Hematopoietic multipotent progenitor cell treated with erythropoietin and hydrocortisone succinate and interleukin-3 and kit ligand, for 17 days (in vitro differentiated cells): ENCODE measurements at regions not wholly inside any gene's neighbourhood (a gene's known extent, or its start where the extent isn't known, plus 50 kb on each side); places are given as distances from the start of the nearest gene placed in this dataset.

Source experiments
- DNase-seq: peaks from one replicate; pipeline ENCODE4 v3.0.0-alpha.2; 2015; ENCODE audit warnings: low spot score

DNA sequence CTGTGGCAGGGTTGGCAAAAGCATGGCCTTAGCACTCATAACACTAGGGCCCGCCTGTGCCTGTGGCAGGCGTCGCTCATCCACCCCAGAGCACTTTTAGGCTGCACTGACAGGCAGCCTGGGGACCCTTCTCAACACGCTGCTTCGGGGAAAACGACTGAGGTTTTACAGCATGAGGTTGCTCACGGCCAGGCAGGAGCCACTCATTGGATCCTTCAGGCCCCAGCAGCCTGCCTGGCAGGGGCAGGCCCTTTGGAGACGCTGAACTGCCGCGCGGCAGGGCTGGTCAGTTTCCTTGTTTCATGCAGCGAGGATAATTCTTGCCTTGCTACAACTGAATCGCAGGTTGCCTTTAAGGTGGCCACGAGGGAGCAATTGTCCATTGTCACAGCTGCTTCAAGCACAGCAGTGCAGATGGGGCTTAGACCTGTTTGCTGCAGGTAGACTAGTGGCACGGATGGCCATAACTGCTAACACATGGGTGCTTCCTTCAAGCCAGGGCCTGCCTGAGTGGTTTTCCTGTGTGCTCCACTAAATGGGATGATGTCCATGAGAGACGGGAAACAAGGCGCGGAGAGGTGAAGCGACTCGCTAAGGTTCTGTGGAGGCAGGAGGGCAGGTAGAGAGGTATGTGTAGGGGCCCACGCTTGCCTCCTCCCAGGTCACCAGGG is 49.9 kb upstream of the HS6ST1 start:
- DNase-seq: no peak

DNA sequence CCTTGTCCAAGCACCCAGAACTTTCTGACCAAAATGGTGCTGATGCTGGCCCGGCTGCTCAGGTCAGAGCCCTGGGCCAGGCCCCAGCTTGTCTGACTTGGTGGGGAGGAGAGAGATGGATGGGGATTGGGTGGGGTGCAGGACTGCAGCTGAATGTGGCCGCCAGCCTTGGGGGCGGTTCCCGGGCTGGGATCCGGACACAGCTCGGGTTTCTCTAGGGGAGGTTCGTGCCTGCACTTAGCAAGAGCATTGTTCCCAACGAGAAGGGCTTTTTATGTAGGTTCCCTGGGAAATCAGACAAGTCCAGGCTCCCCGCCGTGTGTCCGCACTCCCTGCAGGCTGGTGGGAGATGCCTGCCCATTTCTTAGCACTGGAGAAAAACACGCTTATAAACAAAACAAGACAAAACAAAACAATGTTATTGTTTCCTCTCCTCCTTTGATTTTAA is 50.5 kb upstream of the HS6ST1 start:
- no peak for DNase-seq

DNA sequence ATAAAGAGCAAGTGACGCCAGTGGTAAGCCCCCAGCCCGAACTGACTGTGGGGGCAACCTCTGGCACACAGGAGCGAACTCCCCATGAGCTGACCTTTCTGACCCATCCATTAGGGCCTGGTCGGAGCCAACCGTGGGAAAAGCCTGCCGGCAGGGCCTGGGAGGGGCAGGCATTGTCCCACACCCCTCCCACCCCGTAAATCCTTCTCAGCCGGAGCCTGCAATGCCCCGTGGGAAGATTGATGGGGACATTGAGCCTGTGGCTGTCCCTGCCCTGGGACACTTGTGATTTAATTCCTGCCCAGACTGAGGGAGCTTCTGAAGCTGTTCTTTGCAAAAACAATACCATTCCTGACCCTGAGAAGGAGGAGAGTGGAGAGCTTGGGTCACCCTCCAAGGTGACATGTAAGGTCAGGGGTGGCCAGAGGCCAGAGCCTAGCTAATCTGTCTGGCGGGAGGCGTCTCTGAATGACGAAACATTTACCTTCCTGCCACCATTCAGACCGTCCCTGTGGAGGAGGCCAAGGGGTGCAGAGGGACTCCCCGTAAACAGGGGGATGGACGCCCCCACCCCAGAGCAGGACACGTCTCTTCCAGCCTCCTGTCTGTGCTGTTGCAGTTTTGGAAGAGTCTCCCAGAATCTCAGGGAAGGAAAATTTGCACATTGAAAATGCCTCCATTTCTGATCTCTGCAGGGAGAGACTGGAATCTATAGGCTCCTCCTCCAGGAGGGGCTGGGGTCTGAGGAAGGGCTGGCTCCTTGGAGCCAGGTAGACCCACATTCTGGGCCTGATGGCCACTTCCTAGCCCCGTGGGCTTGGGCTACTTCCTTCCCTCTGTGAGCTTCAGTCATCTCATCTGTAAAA is 51.2 kb upstream of the HS6ST1 start:
- no peak for DNase-seq

DNA sequence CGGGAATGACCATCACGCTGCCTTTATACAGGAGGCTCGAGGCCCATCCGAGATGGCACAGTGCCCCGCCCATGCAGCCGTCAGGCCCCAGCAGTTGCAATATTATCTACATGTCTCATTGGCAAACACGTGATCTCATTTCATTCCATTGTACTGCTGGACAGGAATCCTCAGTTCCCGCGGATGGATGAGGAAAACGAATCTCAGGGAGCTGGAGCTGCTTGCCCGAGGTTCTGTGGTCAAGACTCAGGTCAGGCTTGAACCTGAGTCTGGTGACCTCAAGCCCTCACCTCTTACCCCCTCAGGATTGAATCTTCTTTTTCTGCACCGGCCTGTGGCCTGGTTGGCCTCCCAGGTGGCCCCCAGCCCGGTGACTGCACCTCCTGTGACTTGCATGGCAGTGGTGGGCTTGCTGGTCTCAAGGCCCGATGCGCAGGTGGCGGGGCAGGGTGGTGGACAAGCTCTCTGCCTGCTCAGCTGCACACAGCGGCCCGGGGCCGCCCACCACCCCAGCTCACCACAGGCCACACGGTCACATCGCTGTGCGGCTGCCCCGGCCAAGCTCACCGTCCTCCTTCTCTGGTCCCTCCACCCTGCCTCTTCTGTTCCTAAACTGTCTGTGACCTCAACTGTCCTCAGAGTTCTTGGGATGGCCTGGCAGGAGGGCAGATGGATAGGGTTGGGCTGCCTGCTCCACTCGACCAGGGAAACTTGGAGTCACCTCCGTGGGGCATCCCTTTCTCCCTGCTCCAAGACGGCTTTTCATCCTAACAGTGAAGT is 52.0 kb upstream of the HS6ST1 start:
- no peak for DNase-seq

DNA sequence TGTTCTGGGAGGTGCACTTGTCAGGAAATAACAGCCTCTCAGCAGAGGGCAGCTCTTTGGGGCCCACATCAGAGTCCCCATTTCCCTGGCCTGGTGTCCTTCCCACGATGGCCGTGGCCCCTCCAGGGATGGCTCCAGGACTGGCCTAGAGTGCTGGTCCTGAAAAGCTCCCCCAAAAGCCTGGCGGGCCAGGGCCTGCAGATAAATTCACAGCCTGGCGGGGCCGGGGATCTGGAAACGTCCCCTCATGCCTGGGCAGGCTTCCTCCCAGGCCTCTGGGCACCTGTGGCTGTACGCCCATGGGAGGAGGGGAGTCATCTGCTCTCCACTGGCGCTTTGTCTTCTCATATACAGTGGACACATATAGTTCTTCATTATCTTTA is 52.6 kb upstream of the HS6ST1 start:
- DNase-seq: no peak

DNA sequence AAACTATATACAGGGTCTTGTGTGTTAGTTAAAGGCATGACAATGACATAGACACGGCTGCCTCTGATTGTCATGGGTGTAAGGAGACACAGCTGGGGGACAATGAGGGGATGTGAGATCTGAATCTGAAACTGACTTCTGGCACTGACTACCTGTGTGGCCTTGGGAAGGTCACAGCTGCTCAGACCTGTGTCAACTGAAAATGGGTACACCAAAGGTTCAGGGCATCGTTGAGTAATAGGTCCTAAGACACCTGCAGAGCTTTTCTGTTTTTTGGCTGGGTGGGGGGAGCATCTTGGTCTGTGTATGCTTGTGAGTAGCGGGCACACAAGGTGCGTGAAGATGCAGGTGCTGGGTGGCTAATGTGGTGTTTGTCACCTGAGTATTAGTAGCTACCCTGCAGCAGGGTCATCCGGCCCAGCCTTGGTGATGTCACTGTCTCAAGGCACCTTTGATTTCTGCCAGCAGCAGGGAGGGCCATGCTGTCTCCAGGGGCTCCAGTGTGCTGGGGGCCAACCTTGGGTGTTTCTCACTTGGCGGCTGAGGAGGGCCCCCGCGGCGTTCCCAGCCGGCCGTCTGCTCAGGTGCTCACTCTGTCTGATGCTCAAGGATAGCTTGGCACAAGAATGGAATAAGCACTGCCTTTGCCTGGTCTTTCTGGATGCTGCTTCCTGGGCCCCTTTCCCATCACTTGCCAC is 53.1 kb upstream of the HS6ST1 start:
- no peak for DNase-seq

DNA sequence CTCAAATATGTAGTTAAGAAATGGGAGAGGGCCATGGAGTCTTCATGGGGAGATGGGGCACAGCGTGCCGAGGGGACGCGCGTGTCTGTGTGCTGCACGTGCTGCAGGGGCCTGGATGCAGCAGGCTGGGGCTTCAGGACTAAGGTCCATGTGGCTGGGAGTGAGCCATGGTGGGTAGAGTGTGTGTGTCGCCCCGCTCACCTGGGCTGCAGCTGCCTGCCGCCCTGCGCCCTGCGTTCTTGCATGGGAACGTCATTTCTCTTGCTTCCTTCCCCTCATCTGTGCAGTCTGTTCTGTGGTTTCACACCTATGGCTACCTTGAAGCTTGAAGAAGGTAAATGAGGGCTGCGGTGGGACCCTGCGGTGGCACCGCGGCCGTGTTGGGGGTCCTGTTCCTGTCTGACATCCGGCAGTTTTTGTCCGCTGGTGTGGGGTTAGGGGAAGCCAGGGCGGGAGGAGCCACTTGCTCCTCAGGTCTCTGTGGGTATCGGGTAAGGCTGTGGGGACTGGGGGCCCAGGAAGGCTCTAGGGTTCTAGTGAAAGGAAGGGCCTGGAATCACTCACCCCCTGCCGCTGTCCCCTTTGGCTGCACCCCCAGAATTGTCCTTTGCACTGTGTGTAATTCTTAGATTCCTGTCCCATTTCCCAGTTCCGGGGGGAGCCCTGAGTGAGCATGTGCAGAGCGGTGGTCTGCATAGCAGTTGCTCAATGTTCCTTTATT is 54.1 kb upstream of the HS6ST1 start:
- no peak for DNase-seq

DNA sequence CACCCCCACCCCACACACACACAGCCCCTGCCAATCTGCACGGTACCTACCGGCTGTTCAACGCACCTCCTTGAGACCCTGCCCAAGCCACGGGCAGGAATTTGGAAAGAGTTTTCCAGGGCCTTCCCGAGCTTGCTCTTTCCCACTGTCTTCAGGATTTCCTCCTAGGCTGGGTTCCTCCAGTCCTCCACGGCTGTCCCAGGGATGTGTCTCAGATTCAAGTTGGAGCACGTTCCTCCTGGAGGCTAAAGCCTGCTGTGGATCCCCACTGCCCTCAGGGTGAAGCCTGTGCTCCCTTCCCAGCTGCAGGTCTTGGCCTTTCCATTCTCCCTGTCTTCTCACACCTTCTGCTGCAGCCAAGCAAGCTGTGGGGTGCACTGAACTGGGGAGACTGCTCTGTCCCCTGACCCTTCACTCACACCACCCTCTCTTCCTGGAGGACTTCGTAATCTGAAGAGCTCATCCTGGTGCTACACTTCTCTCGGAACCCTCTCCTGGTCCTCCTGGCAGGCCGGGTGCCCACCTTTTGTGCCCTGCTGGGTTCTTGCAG is 54.9 kb upstream of the HS6ST1 start:
- DNase-seq: no peak

DNA sequence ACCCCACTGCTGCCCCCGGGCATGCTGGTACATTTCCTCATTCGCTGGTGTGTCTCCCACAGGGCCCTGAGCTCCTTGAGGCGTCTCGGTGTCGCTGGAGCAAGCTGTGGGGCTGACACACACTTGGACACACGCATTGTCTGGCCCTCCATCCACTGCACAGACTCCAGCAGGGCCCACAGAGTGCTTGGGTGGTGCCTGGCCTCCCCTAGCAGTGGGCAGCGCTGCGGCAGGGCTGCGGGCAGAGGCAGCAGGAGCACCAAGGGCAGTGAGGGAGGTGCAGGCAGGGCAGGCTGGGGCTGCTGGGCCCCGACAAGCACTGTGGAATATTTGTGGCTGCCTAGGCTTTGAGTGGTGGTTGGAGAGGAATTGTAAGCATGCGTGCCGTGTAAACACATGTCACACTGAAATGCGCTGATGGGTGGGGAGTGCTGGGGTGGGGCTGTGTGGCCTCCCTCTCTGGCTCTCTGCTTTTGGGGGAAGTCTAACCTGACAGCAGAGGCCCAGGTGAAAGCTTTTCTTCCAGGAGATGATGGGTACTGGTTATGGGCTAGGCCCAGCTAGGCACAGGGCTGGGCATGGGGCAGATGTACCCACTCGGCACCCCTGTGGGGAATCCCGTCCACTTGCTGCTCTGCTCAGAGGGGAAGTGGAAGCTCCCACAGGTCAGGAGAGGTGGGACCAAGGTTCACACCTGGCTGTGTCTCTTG is 55.5 kb upstream of the HS6ST1 start:
- DNase-seq: no peak

DNA sequence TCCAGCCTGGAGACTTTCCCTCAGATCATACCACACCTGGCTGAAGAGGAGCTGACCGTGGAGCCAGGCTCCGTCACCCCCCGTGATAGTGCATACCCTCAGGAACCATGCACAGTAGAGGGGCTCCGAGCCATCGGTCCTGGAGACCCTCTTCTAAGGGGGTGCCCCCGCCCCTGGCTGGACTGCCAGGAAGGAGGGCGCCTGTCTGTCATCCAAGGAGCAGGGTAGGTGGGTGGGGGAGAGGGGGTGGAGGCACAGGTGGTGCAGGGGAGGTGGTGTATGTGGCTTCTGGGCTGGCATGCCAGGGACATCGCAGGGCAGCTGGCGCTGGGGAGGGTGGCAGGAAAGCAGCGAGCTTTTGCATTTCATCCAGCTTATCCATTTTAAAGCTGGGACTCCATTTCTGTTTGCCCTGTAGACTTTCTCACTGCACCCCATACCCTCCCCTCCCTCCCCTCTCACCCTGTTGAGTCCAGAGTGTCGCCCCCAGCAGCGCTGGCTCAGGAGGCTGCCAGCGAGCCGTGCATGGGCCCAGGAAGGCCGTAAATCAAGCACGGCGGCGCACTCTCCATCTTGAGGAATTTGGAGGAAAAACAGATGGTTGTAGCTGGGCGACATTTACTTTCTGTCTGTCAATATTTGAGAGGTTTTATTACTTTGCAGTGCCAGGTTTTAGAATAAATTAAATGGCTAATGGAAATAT is 56.2 kb upstream of the HS6ST1 start:
- no peak for DNase-seq

DNA sequence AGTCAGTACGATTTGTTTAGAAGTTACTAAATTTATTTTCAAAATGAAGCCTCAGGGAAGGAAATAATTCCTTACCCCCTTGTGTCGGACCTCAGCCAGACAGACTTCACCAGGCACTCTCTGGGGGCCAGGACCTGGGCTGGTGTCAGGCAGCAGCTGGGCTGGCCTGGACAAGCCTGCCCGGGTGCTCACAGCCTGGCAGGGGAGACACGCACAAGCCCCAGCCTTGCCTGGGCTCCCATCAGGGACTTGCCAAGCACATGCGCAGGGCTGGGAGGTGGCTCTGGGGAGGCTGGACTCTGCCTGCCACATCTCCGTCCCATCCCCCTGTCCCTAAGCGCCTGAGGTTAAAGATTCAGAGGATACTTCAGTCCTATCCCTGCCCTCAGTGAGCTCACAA is 56.8 kb upstream of the HS6ST1 start:
- DNase-seq: no peak

DNA sequence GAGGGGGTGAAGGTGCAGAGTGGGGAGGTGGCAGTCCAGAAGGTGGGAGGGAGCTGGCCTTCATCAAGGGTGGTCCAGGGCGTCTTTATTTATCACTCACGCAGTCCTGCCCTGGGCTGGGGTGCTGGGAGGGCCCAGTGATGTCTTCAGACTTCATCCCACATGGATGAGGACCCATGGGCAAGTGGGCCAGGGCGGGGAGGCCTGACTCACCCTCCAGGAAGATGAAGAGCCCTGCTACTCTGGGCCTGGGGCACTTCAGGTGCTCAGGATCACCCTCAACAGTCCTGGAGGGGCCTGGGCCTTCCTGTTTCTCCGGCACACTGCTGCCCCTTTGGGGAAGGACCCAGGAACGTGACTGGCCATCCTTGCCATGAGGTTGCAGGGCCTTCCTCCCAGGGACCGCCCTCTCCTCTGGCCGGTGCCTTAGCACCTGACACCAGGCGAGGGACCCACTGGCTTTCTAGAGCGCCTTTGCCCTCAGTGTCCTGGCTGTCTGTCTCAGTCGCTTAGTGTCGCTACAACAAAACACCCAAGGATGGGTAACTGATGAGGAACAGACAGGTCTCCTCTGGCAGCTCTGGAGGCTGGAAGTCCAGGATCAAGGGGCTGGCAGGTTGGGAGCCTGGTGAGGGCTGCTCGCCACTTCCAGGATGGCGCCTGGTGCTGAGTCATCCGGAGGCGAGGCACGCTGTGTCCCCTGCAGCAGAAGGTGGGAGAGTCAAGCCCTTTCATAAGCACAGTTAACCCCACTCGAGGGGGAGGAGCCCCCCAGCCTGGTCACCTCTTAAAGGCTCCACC is 57.8 kb upstream of the HS6ST1 start:
- no peak for DNase-seq

DNA sequence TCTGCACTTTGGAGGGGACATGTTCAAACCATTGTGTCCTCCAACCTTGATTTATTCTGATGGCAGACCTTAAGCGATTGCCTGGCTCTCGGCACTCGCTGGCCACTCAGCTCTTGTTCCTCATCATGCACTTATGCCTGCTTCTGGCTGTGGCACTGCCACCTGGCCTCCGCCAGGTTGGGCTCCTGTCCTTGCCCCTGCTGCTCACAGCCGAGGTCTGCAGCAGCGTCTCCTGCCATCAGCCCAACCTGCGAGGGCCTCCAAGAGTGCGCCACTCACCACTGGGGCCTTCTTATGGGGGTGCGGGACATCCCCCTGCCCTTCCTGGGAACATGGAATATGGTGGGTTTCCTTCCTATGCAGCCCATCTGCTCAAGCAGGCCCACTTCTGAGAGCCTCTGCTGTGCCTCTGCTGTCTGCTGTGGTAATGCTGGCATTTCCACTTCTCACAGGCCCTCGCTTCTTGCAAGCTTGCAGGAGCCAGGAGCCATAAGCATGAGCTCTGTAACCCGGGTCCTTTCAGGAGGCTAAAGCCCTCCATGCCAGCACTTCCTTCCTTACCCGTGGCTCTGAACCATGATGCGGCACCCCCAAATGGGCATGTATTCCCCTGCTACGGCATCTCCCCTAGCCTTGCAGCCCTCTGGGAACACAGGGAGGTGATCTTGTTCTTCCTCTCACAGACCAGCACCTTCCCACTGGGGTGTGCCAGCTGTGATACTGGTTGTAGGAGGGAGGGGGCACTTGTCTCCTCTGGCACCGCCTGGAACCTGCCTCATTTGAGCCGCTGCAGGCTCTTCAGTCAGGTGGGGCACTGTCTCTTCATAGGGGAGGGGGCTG is 58.6 kb upstream of the HS6ST1 start:
- no peak for DNase-seq

DNA sequence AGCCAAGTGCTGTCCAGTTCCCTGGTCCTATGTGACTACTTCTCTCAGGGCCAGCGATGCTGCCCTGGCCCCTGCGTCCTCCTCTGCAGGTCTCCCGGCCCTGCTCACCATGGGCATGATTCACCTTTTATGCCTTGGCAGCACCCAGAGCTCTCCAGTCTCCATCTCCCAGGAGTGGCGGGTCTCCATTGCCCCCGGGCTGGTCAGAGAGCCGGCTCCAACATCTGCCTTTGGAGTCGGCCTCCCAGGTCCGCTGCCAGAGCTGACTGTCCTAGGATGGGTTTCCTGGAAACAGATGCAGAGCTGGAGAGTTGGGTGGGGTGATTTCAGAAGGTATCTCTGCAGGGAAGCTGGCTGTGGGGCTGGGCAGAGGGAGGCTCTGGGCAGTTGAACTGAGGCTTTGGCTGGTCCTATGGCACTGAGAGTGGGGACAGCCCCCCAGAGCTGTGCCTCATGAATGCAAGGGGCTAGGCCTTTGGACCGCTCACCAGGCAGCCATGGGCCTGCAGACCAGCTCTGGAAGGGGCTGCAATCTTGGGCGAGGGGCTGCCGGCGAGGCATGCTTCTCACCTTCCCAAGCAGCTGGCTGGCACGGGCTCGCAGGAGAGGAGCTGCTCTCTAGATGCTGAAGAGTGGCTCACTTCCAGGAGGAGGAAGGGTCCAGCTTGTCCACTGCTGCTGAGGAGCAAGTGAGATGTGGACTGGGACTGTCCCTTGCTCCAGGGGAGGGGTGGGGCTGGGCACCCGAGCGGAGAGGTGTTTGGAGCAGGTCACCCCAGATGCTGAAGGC is 59.8 kb upstream of the HS6ST1 start:
- DNase-seq: no peak

DNA sequence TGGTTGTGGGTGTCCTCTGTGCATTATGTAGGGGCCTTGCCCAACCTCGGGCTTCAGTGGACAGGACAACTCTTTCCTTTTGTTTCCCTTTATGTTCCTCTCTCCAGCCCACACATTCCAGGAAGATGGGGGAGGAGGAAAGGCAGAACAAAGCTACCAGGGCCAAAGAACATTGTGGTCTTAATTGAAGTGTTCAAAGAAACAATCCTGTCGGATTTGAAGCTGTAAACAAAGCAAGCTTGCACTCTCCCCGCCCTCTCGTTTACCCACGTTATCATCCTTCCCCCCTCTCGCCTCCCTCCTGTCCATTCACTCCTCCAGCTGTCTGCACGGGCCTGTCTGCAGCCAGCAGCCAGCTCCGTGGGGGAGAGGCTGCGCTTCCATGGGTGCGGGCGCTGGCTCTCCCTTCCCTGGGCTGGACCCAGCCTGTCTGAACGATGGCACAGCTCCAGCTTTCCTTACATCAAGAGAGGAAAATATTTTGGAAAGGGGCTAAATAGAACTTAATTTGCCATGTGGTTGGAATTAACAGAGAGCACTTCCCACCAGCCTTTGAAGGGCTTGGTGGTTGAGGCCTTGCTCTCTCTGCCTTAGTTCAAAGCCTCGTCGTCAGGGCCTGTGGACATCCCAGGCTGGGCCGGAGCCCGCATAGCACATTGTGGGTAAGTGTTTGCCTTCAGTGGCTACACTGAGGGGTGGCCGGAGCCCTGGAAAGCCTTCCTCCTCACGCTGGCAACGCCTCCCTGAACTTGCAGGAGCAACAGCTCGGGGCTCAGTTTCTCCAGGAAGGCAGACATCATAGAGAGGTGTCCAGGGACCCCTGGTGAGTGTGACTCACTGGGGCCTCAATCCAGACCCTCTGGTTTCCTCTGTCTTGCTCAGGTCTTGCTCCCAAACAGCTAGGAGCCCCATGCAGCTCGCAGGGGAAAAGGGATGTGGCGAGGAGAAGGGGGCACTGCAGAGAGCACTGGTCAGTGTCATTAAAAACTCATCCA is 60.6 kb upstream of the HS6ST1 start:
- no peak for DNase-seq
